Activated effector memory CD4-positive, alpha-beta T cell treated with anti-CD3 and anti-CD28 coated beads, Interleukin-2, amount 50 U/mL, for 16 hours (primary cell): ENCODE measurements at regions not wholly inside any gene's neighbourhood (a gene's known extent, or its start where the extent isn't known, plus 50 kb on each side); places are given as distances from the start of the nearest gene placed in this dataset.

ENCODE experiments used
- DNase-seq: peaks from one replicate; pipeline ENCODE4 v3.0.0-alpha.2; 2020

DNA sequence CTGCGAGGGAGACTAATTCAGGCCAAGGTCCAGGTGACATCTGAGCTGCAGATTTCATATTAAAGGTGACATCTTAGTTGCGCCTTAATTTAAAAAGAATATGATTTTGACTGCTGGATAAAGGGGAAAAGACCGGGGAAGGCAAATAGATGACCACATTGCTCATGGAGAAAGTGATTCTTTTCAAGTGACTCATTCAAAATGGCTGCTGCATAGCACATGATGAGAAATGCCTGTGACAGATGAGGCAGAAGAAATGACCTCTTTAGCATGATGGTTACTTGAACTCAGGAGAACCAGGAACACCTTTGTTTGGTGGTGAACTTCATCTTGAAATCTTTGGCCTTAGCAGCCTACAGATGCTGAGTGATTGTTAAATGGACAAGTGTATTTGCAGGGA, 385.8 kb upstream of the TRIB2 start:
- DNase-seq, result no peak

DNA sequence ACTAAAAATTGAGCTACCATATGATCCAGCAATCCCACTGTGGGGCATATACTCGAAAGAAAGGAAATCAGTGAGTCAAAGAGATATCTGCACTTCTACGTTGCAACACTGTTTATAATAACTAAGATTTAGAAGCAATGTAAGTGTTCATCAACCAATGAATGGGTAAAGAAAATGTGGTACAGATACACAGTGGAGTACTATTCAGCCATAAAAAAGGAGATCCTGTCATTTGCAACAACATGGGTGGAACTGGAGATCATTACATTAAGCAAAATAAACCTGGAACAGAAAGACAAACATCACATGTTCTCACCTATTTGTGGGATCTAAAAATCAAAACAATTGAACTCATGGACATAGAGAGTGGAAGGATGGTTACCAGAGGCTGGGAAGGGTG, 385.0 kb upstream of the TRIB2 start:
- no peak for DNase-seq

GRCh38 chr2:12333293-12333692, 383.4 kb upstream of the TRIB2 start:
- no peak for DNase-seq

GRCh38 chr2:12334412-12334966, 382.2 kb upstream of the TRIB2 start:
- no peak for DNase-seq

DNA sequence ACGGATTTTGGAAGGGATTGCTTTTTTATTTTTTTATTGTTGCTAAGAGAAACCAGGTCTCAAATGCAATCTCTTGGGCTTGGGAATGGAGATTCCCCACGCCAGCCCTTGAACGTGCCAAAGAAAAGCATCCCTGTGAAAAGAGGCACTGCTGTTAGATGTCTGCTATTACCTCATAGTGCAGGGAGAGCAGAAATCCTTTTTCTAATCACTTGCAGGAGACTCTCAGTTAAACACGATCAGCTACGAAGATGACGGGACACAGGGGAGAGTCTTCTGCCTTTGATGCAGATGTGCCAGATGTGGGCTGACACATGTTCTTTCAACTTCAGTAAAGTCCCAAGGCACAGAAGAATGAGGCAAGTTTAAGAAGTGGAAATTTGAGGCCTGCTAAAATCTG, 381.6 kb upstream of the TRIB2 start:
- no peak for DNase-seq

DNA sequence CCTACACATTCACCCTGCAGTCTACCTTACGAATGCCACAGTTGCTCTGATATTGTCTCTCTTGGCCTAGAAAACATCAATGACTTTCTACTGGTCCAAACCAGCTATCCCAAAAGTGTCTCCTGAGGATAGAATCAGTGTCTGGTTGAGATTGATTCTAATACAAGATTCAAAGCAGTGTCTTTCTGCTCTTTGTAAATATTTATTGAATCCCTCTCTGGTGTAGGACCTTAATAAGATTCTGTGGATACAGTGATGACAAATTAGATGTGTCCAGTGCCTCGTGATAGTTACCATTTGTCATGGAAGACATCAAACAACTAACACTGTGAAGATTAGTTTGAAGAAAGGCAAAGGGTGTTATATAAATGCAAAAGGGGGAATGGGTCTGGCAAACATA, 380.7 kb upstream of the TRIB2 start:
- no peak for DNase-seq

- no peak for DNase-seq
Measured at GRCh38 chr2:12338946-12339697, 377.6 kb upstream of the TRIB2 start.

DNA sequence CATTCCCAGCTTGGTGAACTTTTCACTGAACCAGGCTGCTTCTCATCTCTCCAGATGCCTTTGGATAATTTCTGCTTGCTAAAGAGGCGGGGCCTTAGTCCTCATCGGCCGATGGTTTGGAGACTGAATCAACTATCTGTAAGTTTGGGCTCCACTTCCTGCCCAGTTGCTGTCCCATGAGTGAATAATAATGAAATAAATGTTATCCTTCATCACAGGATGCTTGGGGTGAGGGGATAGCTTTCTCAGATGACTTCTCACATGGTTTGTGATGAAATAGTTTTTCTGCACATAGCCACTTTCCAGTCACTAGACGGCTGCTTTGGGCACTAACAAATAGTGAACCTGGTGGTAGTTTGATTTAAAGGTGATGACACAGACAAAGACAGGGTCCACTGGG, 376.6 kb upstream of the TRIB2 start:
- no peak for DNase-seq

GRCh38 chr2:12341215-12341614, 375.5 kb upstream of the TRIB2 start:
- DNase-seq, result no peak

GRCh38 chr2:12341920-12342319, 374.8 kb upstream of the TRIB2 start:
- no peak for DNase-seq

DNA sequence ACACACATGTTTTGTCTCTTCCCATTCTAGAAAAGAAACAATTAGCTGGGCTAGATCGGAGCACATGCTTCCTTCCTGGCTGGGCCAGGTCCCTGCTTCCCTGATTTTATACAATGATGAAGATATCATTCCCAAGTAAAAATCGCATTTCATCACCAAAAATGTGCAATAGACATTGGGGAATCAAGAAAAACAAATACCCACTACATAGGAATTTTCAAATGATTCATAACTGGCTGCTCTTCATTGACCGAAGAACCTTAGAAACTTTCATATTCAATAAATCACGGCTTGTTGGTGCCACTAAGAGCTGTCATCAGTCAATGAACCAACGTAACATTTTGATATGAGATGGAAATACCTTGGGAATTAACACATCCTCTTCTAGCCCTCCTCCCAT, 373.6 kb upstream of the TRIB2 start:
- DNase-seq, result no peak

DNA sequence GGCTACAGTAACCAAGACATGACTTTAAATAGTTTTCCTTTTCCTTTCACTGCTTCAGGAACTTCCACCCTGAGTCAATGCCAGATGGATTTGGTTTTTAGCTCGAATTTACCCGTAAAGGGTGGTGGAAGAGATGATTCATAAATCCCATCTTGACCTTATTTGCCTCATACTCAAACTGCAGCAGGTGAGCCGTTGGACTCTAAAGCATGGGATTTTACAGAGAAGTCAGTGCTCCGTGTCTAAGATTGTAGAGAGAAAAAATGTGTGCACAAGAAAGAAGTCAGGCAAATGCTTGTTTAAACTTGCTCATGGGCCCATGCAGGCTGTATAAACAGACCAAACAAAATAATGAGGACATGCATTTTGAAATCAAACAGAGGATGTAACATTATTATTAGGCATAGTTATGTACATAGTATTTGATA, 369.7 kb upstream of the TRIB2 start:
- no peak for DNase-seq

DNA sequence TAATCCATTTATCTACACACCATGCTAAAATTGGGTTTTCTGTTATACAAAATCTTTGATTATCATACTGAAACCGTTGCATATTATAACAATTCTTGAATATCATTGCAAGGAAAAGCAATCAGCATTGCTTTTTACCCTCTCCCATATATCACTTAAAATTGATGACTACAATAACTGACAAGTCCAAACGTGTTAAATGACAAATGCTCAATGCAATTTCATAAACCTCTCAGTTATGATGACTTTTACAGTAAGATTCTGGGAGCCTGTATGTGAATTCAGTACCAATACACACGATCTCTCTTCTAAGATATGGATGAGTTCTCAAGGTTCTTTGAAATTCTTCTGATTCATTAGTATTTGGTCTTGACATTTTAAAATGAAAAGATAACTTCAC, 368.5 kb upstream of the TRIB2 start:
- DNase-seq, result no peak

GRCh38 chr2:12350821-12351220, 365.9 kb upstream of the TRIB2 start:
- no peak for DNase-seq

- no peak for DNase-seq
Measured at GRCh38 chr2:12352889-12353288, 363.8 kb upstream of the TRIB2 start.

- DNase-seq, result no peak
Measured at GRCh38 chr2:12361506-12361905, 355.2 kb upstream of the TRIB2 start.

- DNase-seq, result no peak
Measured at GRCh38 chr2:12363138-12363537, 353.6 kb upstream of the TRIB2 start.

GRCh38 chr2:12363569-12363968, 353.2 kb upstream of the TRIB2 start:
- DNase-seq, result no peak

DNA sequence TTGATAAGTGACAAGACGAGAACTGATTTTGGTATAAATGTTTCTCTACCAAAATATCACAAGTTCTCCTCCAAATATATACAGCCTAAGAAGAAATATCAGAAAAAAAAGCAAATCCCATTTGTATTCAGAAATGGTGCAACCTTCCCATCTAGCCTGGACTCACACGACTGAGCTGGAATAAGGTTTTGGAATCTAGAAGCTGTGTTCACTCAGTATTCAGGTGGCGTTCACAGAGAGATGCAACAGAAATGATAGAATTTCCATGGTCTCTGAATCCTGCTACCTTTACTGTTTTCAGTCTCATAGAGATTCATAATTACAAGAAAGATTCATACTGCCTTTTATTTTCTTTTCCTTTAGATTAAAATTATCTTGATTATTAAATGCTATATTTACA, 347.2 kb upstream of the TRIB2 start:
- DNase-seq, result no peak

DNA sequence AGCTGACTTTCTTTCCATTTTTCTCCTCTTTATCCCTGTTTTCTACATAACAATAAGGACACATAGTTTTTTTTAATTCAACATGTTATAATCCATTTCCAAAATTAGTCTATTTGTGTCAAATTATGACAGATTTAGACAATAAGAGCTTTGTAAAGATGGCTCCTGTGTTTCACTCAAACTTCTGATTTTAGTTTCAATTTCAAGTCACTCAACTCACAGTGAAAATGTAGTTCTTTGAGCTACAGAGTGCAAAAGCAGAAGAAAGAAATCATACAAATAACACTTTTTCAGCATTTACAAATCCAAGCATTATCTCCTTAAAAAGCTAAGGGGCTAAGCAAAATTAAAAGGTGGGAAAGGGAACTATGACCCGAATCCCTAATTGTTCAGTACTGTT, 340.7 kb upstream of the TRIB2 start:
- no peak for DNase-seq

GRCh38 chr2:12379143-12379542, 337.6 kb upstream of the TRIB2 start:
- DNase-seq, result no peak

GRCh38 chr2:12381543-12382325, 335.0 kb upstream of the TRIB2 start:
- DNase-seq, result no peak

DNA sequence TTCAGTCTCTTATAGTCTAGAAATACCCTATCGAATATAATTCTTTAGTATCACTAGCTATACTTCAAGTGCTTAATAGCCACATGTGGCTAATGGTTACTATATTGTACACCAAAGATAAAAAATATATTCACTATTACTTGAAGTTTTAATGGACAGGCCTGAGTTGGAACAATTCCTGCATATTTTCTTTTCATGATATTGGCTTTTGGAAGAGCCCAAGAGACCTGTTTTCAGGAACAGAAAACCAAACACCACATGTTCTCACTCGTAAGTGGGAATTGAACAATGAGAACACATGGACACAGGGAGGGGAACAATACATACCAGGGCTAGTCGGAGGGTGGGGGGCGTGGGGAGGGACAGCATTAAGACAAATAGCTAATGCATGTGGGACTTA, 334.4 kb upstream of the TRIB2 start:
- no peak for DNase-seq

DNA sequence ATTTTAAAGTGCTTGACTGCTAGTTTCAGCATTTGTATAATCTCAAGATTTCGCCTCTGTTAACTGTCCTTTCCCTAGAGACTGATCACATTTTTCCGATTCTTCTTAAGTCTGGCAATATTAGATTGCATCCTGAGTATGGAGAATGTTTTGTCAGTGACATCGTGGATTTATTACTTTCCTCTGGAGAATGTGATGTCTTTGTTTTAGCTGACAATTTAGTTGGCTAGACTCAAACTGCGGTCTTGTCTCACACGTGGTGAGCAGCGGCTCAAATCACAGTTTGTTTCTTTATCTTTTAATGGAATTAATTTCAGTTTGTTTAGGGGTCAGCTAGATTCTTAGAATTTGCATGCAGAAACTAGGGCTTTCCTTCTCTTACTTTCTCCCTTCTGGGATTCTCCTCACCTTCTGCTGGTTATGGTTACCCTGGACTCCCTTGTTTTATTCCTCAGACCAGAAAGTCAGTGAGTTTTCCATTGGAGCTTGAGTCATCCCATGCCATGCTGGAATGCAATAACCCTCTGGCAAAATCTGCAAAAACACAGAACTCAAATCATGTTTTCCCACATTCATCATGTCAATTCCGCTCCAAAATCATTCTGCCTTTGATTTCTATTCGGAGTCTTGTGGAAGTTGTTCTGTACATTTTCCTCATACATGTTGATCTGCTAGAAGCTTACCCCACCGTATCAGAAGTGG, 327.2 kb upstream of the TRIB2 start:
- DNase-seq, result no peak
